NB4 (cell line): ENCODE measurements at regions not wholly inside any gene's neighbourhood (a gene's known extent, or its start where the extent isn't known, plus 50 kb on each side); places are given as distances from the start of the nearest gene placed in this dataset.
"Not testable (repeated sequence)": the region's sequence is repeated elsewhere in the genome, so short reads cannot be mapped to it uniquely, and the experiment has no call there.

ENCODE experiments used
- CTCF ChIP-seq: IDR thresholded peaks from one replicate; pipeline ENCODE4 v1.5.1; 2012; ENCODE audit warnings: low read depth, low read length
- MAX ChIP-seq: IDR thresholded peaks from 2 replicates; pipeline ENCODE4 v1.6.1; 2011; ENCODE audit warnings: low read depth, low read length
- MYC ChIP-seq: IDR thresholded peaks from 2 replicates; pipeline ENCODE4 v1.6.1; 2011; ENCODE audit warnings: low read depth, low read length
- POLR2A ChIP-seq: IDR thresholded peaks from 2 replicates; pipeline ENCODE4 v1.6.1; 2011; ENCODE audit warnings: mild to moderate bottlenecking; ENCODE audit not compliant: insufficient read length; ENCODE audit errors: extremely low read depth

GRCh38 chr15:31696509-31696908 is 333.8 kb upstream of the CHRNA7 start:
- TF ChIP-seq CTCF, MYC, POLR2A, MAX: not testable (repeated sequence)
